K562 (cell line): ENCODE measurements at regions not wholly inside any gene's neighbourhood (a gene's known extent, or its start where the extent isn't known, plus 50 kb on each side); places are given as distances from the start of the nearest gene placed in this dataset.

ENCODE experiments used
- ELF1 ChIP-seq: fragments of 200-800 bp; sonication (Bioruptor generic); IDR thresholded peaks from 2 replicates; pipeline ENCODE4 v1.6.1; 2016; ENCODE audit warnings: missing genetic modification characterization, missing compliant biosample characterization
- FOXM1 ChIP-seq, 2 experiments: fragments of 450-650 bp in 1 of 2; sonication (generic) in 1 of 2; formaldehyde crosslinking in 1 of 2; IDR thresholded peaks; 2 replicates each; pipeline versions ENCODE4 v1.6.1 to v1.9.0; 2017 to 2022; ENCODE audit warnings: low read depth in 2 of 2, mild to moderate bottlenecking in 2 of 2, missing genetic modification reagents in 1 of 2, moderate library complexity in 1 of 2
- SIN3A ChIP-seq, 2 experiments: fragments of 150-350 bp in 1 of 2; IDR thresholded peaks; 2 replicates each; pipeline ENCODE4 v1.6.1; 2011 to 2016; ENCODE audit warnings: borderline replicate concordance in 2 of 2, low read depth in 2 of 2, low read length in 2 of 2, mild to moderate bottlenecking in 2 of 2, moderate library complexity in 2 of 2; ENCODE audit not compliant: control insufficient read depth in 1 of 2
- ZC3H11A ChIP-seq: IDR thresholded peaks from 2 replicates; pipeline ENCODE4 v1.6.1; 2012; ENCODE audit warnings: low read depth, low read length, improper control_type of control experiment

- TF ChIP-seq ZC3H11A (no peak), SIN3A (IDR thresholded peaks at IDR 0.05; ENCODE audit: borderline replicate concordance in 2 of 2, control insufficient read depth in 1 of 2, low read depth in 2 of 2, low read length in 2 of 2) (no peak), ELF1 (no peak), FOXM1 (IDR thresholded peaks at IDR 0.05; ENCODE audit: low read depth) (no peak), FOXM1 (CRISPR knock-in tag; IDR thresholded peaks at IDR 0.05; ENCODE audit: low read depth) (no peak)
Measured at GRCh38 chr20:48467622-48468021, 360.2 kb downstream of the PREX1 start.
